CD4-positive, alpha-beta T cell treated with Interferon gamma for 1 hour (primary cell): ENCODE measurements at regions not wholly inside any gene's neighbourhood (a gene's known extent, or its start where the extent isn't known, plus 50 kb on each side); places are given as distances from the start of the nearest gene placed in this dataset.

Experiments
- DNase-seq: peaks from one replicate; pipeline ENCODE4 v3.0.0-alpha.2; 2020

- DNase-seq = no peak
Observed at GRCh38 chr7:32336726-32337125, 153.5 kb downstream of the LSM5 start.

DNA sequence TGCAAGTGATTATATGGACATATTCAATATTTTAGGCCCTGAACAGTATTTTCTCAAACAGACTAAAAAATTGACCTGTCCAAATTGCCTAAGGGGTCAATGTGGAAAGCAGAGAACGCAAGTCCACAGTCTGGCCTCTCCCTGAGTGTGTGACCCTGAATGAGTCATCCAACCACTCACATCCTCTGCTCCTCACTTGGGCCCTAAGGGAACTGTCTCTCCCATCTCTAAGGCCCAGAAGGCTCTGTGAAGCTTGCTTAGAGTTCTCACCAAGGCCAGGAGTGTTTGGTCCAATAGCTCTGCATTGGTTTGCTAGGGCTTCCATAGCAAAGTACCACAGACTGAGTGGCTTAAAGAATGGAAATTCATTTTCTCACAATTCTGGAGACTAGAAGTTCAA is 155.1 kb downstream of the LSM5 start:
- DNase-seq = no peak

GRCh38 chr7:32330602-32331001 is 159.6 kb downstream of the LSM5 start:
- DNase-seq = no peak

- DNase-seq = no peak
Observed at GRCh38 chr7:32326078-32326477, 164.1 kb downstream of the LSM5 start.

GRCh38 chr7:32323712-32324111 is 166.5 kb downstream of the LSM5 start:
- DNase-seq = no peak

- no peak for DNase-seq
Observed at GRCh38 chr7:32319012-32319382, 171.2 kb downstream of the LSM5 start.

GRCh38 chr7:32318300-32319011 is 171.7 kb downstream of the LSM5 start:
- DNase-seq = no peak

DNA sequence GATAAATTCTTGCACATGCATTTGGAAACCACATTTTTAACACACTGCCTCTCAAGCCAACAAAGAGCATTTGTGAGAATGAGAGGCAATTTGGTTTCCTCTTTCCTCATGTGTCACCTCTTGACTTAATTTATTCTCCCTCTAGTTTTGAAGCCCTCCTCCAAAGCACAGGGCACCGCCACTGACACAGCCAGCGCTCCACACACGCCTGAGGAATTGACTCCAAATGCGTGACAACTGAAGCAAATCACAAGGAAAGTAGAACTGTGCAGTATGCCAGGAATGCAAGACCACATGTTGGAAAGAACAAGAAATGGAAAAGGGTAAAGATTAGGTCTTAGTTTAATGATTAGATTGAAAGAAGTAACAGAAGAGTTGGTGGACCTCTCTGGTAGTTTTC is 173.3 kb downstream of the LSM5 start:
- DNase-seq = no peak

GRCh38 chr7:32314761-32315160 is 175.4 kb downstream of the LSM5 start:
- no peak for DNase-seq

- no peak for DNase-seq
Observed at GRCh38 chr7:32301427-32301826, 188.8 kb downstream of the LSM5 start.

DNA sequence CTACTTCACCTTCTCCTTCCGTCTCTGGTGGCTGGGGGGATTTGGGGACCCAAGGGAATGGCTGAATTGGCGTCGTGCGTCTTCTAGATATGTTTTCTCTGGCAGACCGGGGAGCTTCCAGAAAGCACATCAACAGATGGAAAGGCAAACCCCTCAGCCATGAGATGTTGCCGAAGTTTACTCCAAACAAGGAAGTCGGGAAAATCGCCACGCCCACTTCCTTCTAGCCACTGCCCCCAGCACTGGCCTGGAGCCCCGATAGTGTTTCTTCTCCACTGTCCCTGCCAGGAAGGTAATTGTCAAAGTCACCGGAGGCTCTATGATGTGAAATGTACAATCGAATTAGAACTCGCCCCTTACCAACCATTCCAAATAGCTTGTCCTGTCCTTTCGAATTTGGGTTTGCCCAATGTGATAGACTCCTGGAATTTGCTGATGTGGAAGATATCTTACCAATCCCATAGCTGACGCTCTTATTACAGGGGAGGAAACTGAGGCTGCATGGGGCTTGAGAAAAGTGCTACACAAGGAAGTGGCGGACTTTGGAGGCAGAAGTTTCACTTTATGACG is 191.0 kb downstream of the LSM5 start:
- DNase-seq = no peak

DNA sequence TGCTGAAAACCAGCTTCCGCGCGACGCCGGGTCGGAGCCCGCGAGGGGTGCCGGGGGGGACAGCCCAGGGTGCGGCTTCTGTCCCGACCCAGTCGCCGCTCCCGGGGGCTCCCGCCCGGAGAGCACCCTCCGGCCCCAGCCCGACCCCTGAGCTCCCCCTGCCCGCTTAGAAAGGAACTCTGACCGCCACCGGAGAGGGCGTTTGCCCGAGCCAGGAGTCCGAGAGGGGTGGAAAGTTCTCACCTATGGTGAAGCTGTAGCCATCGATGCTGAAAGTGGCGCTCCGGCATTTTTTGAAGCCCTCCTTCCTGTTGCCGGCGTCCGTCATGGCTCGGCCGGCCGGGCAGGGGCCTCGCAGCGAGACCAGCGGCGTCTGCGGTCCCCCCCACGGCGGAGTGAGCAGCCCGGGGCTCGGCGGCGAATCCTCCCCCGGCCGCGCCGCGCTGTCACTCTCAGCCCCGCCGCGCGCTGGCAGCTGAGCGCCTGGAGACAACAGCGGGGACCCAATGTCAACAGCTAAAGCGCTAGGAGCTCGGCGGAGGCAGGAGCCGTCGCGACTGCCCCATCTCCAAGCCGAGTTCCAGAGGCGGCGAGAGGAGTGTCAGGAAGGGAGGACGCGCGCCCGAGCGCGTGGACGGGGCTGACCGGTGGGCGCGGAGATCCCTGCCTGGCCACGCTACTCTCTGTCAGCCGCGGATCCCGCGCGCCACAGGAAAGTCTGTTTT is 191.6 kb downstream of the LSM5 start:
- no peak for DNase-seq

DNA sequence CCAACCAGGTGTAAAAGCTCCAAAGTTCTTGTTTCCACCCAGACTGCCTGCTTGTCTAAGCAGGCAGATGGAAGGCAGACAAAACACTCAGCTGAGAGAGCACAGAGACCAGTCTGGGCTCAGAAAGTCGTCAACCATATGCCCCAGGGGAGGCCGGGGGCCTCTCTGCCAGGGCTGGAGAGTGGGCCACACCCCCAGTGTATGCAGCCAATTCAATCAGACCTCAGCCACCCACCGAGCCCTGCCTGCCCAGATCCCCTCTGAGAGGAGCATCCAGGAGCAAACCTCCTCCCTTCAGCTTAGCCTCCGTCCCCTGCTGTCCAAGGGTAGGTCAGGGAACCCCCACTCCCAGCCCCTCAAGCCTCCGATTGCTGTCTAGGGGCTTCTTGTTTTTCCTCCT is 196.3 kb downstream of the LSM5 start:
- no peak for DNase-seq

- no peak for DNase-seq
Observed at GRCh38 chr7:32289651-32290414, 200.3 kb downstream of the LSM5 start.

- no peak for DNase-seq
Observed at GRCh38 chr7:32285698-32286097, 204.5 kb downstream of the LSM5 start.

DNA sequence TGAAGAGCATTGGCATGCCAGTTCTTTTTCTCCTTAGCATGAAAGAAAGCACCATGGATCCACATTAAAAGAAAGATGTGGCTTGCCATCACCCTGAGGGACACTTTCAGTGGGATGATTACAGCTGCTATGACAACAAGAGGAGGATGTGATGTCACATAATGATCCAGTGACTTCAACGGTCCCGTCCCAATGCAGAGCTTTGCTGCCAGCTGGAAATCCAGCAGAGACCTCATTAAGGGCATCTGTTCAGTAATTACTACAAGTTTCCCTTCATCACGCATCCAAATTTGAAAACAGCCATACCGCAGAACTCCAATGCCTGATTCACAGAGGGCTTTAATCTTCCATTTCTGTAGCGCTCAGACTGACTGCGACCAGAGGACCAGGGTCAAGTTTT is 206.6 kb downstream of the LSM5 start:
- no peak for DNase-seq

DNA sequence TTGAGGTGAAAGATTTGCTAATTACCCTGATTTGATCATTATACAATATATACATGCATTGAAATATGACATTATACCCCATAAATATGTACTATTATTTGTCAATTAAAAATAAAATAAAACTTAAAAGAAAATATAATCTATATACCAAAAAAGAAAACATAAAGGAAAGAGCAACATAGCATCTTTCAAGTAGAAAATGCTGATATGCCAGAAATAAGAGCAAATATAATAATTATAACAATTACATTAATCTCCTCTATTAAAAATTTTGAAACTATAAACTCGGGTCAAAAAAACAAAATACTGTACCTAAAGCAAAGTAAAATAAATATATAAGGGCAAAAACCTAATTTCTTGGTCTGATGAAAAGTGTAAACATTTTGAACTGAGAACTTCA is 209.3 kb upstream of the PDE1C start:
- no peak for DNase-seq

GRCh38 chr7:32275216-32276009 is 205.2 kb upstream of the PDE1C start:
- no peak for DNase-seq

DNA sequence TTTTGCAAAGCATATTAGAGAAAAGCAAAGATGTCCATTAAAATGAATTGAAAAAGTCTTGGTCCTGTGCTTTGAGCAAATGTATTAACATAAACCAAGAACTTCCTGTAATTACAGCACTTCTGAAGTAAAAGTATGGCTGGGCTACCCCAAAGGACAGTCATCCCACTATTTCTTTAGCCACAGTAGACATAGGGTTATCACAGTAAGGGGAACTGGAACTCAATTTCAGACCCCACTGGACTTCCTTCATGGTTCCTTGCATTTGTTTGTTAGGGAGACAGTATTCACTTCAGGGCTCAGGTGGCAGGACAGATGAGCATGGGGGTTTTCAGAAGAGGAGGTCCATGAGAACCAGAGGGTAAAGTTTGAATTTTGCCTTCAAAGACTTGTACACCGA is 203.1 kb upstream of the PDE1C start:
- no peak for DNase-seq

- DNase-seq = no peak
Observed at GRCh38 chr7:32266932-32267475, 196.8 kb upstream of the PDE1C start.

- DNase-seq = no peak
Observed at GRCh38 chr7:32264702-32265284, 194.6 kb upstream of the PDE1C start.

- DNase-seq = no peak
Observed at GRCh38 chr7:32263611-32264010, 193.4 kb upstream of the PDE1C start.
